ENCODE measurements at regions not wholly inside any gene's neighbourhood (a gene's known extent, or its start where the extent isn't known, plus 50 kb on each side); places are given as distances from the start of the nearest gene placed in this dataset.
"Not testable (repeated sequence)": the region's sequence is repeated elsewhere in the genome, so short reads cannot be mapped to it uniquely, and the experiment has no call there.

DNA sequence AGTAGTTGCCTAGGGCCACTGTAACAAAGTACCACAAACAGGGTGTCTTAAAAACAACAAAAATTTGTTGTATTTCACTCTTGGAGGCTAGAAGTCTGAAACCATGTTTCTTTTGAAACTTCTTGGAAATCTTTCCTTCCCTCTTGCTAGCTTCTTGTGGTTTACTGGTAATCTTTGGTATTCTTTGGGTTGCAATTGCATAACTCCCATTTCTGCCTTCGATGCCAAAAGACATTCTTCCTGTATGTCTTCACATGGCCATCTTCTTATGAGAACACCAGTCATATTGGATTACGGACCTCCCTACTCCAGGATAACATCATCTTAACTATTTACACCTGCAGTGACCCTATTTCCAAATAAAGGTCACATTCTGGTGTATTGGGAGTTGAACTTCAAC lies 357.4 kb downstream of the PPP1R3A start:
- H3K4me1 ChIP-seq: no peaks in the 10 kb centered on the region
- TF ChIP-seq Cebpa-rat (IDR thresholded peaks at IDR 0.05): no peak
- H3K4me2 ChIP-seq: no peak overlapping the region
- no peaks in the 10 kb centered on the region for H3K36me3 ChIP-seq
- no peaks in the 10 kb centered on the region for H4K20me1 ChIP-seq
- H3K9me3 ChIP-seq: no peaks in the 10 kb centered on the region
- H3K4me3 ChIP-seq: no peak overlapping the region
- no peaks in the 10 kb centered on the region for H3K27me3 ChIP-seq
- H3K27ac ChIP-seq: no peak overlapping the region
- no peak overlapping the region for H3K9ac ChIP-seq

DNA sequence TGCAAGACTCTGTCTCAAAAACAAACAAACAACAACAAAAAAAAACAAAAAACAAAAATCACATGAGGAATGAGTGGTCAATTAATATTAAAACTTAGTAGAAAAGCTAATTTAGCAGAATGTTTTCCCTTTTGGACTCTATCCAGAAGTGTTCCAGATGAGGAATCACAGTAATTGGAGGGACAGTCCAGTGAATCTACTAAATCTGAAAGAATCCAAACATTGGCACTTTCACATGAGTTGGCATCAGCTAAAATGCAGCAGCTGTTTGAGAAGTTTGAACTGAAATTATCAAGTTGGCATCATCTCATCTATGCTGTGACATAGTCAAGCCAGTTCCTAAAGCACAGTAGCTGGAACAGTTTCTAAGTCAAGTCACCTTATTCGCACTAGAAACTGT lies 367.8 kb downstream of the PPP1R3A start:
- Histone ChIP-seq H3K9me3 (no peaks in the 10 kb centered on the region), H4K20me1 (no peaks in the 10 kb centered on the region), H3K4me3 (no peak overlapping the region), H3K36me3 (no peaks in the 10 kb centered on the region), H3K9ac (no peak overlapping the region), H3K27me3 (no peaks in the 10 kb centered on the region), H3K4me1 (no peaks in the 10 kb centered on the region), H3K4me2 (no peak overlapping the region), H3K27ac (no peak overlapping the region)
- no peak for TF ChIP-seq Cebpa-rat (IDR thresholded peaks at IDR 0.05)

DNA sequence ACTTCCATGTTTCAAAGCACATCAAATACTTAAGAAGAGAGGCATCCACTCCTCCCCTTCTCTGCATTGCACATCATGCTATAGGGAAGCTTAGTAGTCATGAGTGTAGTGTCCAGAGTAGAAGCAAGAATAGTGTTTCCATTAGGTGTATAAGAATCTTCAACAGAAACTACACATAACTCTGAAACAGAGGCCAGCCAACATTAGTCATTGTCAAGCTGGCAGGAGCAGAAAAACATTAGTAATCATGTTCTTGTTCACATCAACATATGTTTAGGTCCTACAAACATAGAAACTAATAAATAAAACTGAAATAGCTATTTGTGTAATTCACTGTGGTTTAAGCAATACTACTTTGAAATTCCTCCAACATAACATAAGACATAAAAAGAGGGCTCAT lies 370.2 kb downstream of the PPP1R3A start:
- H3K9ac ChIP-seq: no peak overlapping the region
- no peak for TF ChIP-seq Cebpa-rat (IDR thresholded peaks at IDR 0.05)
- no peaks in the 10 kb centered on the region for H4K20me1 ChIP-seq
- H3K9me3 ChIP-seq: no peaks in the 10 kb centered on the region
- H3K36me3 ChIP-seq: no peaks in the 10 kb centered on the region
- H3K27me3 ChIP-seq: no peaks in the 10 kb centered on the region
- no peak overlapping the region for H3K27ac ChIP-seq
- H3K4me3 ChIP-seq: no peak overlapping the region
- no peak overlapping the region for H3K4me2 ChIP-seq
- H3K4me1 ChIP-seq: no peaks in the 10 kb centered on the region

DNA sequence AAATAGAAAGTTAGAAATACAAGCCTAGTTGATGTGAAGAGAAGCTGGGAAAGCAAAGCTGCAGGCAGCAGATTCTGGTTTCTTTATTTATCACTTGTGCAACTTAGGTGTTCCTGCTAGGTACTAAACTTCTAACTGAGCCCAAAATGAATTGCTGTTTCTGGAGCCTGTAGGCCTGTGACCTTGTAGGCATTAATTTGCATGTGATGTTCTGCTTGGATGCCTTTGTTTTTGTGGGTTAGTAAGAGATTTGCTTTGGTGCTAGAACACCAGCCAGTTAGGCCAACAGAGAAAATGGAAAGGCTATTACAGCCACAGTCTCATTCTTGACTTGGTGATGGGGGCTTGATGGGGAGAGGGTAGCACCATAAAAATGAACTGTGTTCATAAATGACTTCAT lies 370.7 kb downstream of the PPP1R3A start:
- H3K9ac ChIP-seq: no peak overlapping the region
- no peaks in the 10 kb centered on the region for H3K27me3 ChIP-seq
- H3K36me3 ChIP-seq: no peaks in the 10 kb centered on the region
- H3K4me3 ChIP-seq: no peak overlapping the region
- no peak for TF ChIP-seq Cebpa-rat (IDR thresholded peaks at IDR 0.05)
- no peak overlapping the region for H3K4me2 ChIP-seq
- H3K27ac ChIP-seq: no peak overlapping the region
- no peaks in the 10 kb centered on the region for H4K20me1 ChIP-seq
- no peaks in the 10 kb centered on the region for H3K4me1 ChIP-seq
- no peaks in the 10 kb centered on the region for H3K9me3 ChIP-seq

DNA sequence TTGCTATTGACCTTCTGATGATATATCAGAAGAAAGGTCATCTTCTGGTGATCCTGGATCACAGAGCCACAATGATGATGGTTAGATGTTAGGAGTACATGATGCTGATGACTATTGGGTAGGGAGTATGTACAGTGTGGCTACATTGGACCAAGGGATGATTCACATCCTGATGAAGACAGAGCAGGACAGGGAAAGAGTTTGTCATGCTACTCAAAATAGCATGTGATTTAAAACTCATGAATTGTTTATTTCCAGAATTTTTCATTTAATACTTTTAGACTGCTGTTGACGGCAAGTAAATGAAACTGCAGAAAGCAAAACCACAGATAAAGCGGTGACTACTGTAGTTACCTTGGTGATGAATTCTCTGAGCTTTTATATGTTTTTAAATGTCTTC lies 397.3 kb downstream of the PPP1R3A start:
- Histone ChIP-seq H4K20me1 (no peaks in the 10 kb centered on the region), H3K27ac (no peak overlapping the region), H3K9me3 (no peaks in the 10 kb centered on the region), H3K27me3 (no peaks in the 10 kb centered on the region), H3K4me3 (no peak overlapping the region), H3K9ac (no peak overlapping the region), H3K36me3 (no peaks in the 10 kb centered on the region), H3K4me2 (no peak overlapping the region), H3K4me1 (no peaks in the 10 kb centered on the region)
- TF ChIP-seq Cebpa-rat (IDR thresholded peaks at IDR 0.05): no peak

DNA sequence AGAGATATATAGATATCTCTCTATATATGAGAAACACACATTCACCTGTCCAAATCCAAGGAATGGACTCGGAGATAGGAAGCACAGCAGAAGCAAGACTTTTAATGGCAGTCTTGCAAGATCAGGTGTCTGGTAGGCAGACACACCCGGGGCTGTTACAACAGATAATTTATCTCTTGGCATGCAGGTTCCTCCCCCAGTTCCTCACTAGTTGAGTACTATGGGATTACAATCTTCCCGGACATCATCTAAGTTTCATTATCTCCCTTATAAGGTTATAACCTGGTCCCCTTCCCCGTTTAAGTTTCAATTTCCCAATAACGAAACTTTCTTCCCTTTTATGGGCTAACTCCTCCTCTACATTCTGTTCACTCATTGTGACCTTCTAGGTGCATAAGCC lies 399.3 kb downstream of the PPP1R3A start:
- Histone ChIP-seq H3K4me3 (no peak overlapping the region), H3K9ac (no peak overlapping the region), H3K4me1 (no peaks in the 10 kb centered on the region), H3K4me2 (no peak overlapping the region), H4K20me1 (no peaks in the 10 kb centered on the region), H3K27ac (no peak overlapping the region), H3K36me3 (no peaks in the 10 kb centered on the region), H3K27me3 (no peaks in the 10 kb centered on the region), H3K9me3 (no peaks in the 10 kb centered on the region)
- no peak for TF ChIP-seq Cebpa-rat (IDR thresholded peaks at IDR 0.05)

DNA sequence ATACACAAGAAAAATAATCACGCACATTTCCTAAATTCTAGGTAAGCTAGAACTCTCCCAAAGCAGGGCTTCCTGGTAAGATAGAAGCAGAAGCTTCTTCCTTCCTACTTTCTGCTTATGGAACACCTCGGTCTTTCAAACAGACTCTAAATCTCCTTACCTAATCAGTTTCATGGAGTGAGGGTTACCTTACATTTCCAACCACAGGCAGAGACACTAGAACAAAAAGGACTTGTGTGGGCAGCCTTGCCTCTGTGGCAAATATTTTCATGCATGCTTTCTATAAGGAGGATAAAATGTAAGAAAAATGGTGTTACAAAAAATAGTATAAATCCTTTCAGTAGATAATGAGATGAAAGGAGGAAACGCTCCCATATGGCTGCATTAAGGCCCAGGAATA lies 386.3 kb upstream of the SMIM30 start:
- Histone ChIP-seq H3K27me3 (no peaks in the 10 kb centered on the region), H3K36me3 (no peaks in the 10 kb centered on the region), H3K4me3 (no peak overlapping the region), H3K9me3 (no peaks in the 10 kb centered on the region), H3K9ac (no peak overlapping the region), H3K27ac (no peak overlapping the region), H3K4me1 (no peaks in the 10 kb centered on the region), H4K20me1 (no peaks in the 10 kb centered on the region), H3K4me2 (no peak overlapping the region)
- TF ChIP-seq Cebpa-rat (IDR thresholded peaks at IDR 0.05): no peak

DNA sequence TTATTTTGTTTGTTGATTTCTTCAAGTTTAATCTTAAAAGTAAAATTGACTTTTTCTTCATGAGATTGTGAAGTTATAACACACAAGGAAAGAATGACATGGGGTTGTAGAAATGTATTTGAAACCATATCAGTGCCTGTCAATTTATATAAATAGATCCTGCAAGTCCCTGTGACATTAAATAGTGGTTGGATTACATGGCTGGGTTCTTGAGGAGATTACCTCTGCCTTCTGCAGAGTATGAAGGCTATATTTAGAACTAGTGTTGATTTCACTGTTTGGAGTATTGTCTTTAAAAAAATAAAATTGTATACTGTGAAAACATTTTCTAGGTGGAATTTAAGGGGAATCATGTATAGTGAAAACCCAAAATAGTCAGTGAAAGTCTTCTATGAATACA lies 385.8 kb upstream of the SMIM30 start:
- no peak overlapping the region for H3K4me3 ChIP-seq
- H3K9ac ChIP-seq: no peak overlapping the region
- no peaks in the 10 kb centered on the region for H3K4me1 ChIP-seq
- H3K4me2 ChIP-seq: no peak overlapping the region
- H3K27ac ChIP-seq: no peak overlapping the region
- TF ChIP-seq Cebpa-rat (IDR thresholded peaks at IDR 0.05): no peak
- H3K36me3 ChIP-seq: no peaks in the 10 kb centered on the region
- H3K27me3 ChIP-seq: no peaks in the 10 kb centered on the region
- no peaks in the 10 kb centered on the region for H3K9me3 ChIP-seq
- H4K20me1 ChIP-seq: no peaks in the 10 kb centered on the region

DNA sequence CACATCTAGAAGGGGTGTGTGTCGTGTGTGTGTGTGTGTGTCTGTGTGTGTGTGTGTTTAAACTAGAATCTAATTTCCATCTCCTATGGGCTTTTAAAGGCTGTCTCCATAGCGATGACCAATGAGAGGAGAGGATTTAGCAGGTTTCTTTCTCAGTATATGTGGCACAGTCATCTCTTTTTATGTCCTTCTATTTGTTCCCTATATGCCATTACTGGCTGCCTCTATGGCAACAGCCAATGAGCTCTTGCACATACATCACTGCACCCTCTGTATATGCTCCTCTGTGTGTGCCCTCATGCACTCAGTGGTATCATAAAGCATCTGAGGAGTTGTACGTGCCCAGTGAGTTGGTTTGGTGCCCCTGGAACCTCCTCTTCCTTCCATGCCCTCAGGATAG lies 378.2 kb upstream of the SMIM30 start:
- H3K4me1 ChIP-seq, H3K27ac ChIP-seq, H3K4me2 ChIP-seq, H3K27me3 ChIP-seq, H3K36me3 ChIP-seq, H4K20me1 ChIP-seq, H3K9ac ChIP-seq, H3K4me3 ChIP-seq, H3K9me3 ChIP-seq: not testable (repeated sequence)

DNA sequence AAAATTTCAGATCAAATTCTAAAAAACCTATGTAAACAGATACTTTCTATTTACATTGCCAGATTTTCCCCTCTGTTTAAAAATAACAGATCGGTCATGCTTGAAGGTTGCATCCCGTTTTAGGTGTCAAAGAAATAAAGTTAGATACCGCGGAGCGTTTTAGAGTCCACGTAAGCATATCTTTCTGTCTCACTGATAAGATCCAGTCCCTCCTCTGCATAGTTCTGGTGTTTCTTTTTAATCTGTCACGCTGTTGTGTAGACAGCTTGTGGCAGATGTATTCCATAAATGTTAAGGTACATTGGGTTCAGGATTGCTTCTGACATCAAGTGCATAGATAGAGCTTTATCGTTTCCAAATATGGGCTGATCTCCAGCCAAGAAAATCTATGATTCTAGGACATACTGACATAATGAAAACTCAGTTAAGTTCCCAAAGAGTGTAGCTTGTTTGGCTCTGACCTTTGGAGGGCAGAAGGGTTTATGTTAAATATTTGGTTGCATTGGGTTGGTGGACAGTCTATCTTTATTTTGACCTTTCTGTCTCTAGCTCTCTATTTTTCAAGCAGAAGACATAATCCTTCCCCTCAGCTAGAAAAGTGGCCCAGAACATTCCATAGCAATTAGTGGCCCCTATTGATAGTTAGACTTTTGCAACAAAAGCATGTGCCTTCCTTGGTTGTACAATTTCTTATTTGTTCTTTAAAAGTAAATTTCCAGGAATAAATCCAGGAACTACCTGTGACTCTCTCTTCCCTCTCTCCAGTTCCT lies 376.6 kb upstream of the SMIM30 start:
- not testable (repeated sequence) for H4K20me1 ChIP-seq, H3K27me3 ChIP-seq, H3K27ac ChIP-seq

DNA sequence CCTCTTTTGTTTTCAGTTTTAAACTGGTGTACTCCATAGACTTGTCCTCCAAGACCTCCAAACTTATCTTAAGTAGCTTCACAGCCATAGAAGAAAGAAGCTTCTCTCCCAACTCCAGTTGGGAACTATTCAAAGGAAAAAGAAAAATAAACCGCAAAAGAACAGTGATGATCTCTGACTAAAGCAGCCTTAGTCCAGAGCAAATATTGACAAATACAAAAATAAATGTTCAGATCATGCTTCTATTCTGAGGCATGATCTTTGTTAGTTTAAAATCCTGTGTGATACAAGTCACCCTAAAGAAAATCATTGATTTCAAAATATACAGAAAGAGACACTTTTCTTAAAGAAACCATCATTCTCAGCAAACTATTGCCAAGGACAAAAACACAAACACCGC lies 373.0 kb upstream of the SMIM30 start:
- Histone ChIP-seq H3K27me3 (no peaks in the 10 kb centered on the region), H3K4me1 (no peaks in the 10 kb centered on the region), H3K36me3 (no peaks in the 10 kb centered on the region), H3K27ac (no peak overlapping the region), H3K4me3 (no peak overlapping the region), H3K9me3 (peaks cover 12% of the 10 kb centered on the region; the same call in 1 of the 2 replicates), H3K9ac (no peak overlapping the region), H3K4me2 (no peak overlapping the region), H4K20me1 (no peaks in the 10 kb centered on the region)
- TF ChIP-seq Cebpa-rat (IDR thresholded peaks at IDR 0.05): no peak

More for the DNA sequence above, 376.6 kb upstream of the SMIM30 start:
- H3K4me2 ChIP-seq, H3K36me3 ChIP-seq, H3K9ac ChIP-seq, H3K4me3 ChIP-seq, H3K4me1 ChIP-seq, H3K9me3 ChIP-seq: not testable (repeated sequence)
